OCI-LY1 (cell line): ENCODE measurements at regions not wholly inside any gene's neighbourhood (a gene's known extent, or its start where the extent isn't known, plus 50 kb on each side); places are given as distances from the start of the nearest gene placed in this dataset.
A peak's percentile ranks its signal among the peaks of the same experiment; 100 is the strongest.

Source experiments
- EZH2 ChIP-seq: fragments of 200-600 bp; sonication (generic), shearing (Covaris generic); IDR thresholded peaks from 2 replicates; pipeline ENCODE4 v1.8.0; 2017; ENCODE audit warnings: borderline replicate concordance, mixed run types, mild to moderate bottlenecking, antibody characterized with exemption, low read length, moderate library complexity, mixed read lengths
- TF ChIP-seq, protein P1 (sequence below): fragments of 200-600 bp; sonication (generic), shearing (Covaris generic); IDR thresholded peaks from 2 replicates; pipeline ENCODE4 v1.5.1; 2017; ENCODE audit warnings: mild to moderate bottlenecking, antibody characterized with exemption, low read length, moderate library complexity, mixed read lengths

DNA sequence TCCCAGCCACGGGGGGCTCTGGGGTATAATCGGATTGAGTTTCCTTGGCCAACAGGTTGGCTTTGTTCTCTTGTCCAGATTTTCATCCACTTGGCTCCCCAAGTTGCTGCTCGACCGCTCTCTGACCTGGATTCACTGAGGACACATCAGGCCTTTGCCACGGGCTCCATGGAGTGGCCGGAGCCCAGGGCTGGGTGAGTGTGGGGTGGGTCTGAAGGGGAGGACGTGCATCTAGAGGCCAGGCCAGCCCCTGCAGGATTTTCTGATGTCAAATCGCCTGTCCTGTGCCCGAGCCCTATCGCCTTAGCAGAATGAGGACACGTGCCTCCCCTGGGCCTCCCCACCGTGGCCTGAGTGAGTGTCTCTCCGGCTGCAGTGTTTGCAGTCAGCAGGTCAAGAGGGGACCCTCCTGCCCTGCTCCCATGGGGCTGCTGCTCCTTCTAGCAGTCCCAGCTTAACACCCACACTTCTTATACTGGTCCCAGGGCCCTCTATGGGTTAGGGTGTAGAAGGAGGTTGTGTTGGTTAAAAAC, 89.1 kb upstream of the BOD1 start:
- TF ChIP-seq, protein P1, sequence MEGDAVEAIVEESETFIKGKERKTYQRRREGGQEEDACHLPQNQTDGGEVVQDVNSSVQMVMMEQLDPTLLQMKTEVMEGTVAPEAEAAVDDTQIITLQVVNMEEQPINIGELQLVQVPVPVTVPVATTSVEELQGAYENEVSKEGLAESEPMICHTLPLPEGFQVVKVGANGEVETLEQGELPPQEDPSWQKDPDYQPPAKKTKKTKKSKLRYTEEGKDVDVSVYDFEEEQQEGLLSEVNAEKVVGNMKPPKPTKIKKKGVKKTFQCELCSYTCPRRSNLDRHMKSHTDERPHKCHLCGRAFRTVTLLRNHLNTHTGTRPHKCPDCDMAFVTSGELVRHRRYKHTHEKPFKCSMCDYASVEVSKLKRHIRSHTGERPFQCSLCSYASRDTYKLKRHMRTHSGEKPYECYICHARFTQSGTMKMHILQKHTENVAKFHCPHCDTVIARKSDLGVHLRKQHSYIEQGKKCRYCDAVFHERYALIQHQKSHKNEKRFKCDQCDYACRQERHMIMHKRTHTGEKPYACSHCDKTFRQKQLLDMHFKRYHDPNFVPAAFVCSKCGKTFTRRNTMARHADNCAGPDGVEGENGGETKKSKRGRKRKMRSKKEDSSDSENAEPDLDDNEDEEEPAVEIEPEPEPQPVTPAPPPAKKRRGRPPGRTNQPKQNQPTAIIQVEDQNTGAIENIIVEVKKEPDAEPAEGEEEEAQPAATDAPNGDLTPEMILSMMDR = 0 out of 2 replicates have a peak, but pooled peaks have one; percentile 11
- TF ChIP-seq EZH2 = no peak
